GOT3 (cell line): ENCODE measurements at regions not wholly inside any gene's neighbourhood (a gene's known extent, or its start where the extent isn't known, plus 50 kb on each side); places are given as distances from the start of the nearest gene placed in this dataset.

ENCODE experiments used
- DNase-seq: peaks from one replicate; lab custom pipeline; 2025; ENCODE audit warnings: mixed read lengths; lab: John Stamatoyannopoulos, UW

DNA sequence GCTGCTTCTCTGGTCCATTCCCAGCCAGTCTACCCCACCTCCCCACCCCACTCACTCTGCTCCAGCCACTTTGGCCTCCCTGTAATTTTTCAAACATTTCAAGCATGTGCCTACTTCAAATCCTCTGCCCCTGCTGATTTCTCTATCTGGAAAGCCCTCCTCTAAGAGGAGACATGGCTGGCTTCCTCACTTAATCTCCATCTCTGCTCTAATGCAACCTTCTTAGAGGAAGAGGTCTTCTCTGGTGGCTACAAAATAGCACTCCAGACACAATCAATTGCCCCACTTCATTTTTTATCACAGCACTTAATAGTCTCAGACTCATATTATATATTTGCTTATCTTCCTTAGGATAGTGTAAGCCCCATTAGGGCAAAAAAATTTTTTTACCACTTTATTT, 161.1 kb upstream of the SLC39A10 start:
- DNase-seq = no peak

DNA sequence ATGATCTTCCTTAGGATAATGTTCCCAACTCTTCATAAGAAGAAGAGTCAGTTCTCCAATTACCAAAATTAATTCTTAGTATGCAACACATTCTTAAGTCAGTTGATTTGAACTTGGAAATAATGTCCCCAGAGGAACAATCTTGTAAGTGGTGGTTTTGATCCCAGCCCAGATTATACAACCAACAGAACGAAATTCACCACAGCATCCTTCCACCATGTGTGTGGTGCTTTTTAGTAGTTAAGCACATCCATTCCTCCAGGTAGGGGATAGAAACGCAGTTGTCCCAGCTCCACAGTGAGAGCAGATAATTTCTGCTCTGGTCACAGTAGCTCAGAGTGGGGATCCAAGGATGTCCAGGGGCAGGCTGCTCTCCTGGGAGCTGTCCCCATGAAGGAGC, 161.7 kb upstream of the SLC39A10 start:
- no peak for DNase-seq

- no peak for DNase-seq
These were observed 162.6 kb upstream of the SLC39A10 start for GRCh38 chr2:195494451-195494850.

DNA sequence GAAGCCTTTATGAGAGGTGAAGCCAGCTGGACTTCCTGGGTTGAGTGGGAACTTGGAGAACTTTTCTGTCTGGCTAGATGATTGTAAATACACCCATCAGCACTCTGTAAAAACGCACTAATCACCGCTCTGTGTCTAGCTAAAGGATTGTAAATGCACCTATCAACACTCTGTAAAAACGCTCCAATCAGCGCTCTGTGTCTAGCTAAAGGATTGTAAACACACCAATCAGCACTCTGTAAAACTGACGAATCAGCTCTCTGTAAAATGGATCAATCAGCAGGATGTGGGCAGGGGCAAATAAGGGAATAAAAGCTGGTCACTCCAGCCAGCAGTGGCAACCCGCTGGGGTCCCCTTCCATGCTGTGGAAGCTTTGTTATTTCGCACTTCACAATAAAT, 163.6 kb upstream of the SLC39A10 start:
- DNase-seq = no peak

- no peak for DNase-seq
These were observed 166.7 kb upstream of the SLC39A10 start for GRCh38 chr2:195490319-195490718.

DNA sequence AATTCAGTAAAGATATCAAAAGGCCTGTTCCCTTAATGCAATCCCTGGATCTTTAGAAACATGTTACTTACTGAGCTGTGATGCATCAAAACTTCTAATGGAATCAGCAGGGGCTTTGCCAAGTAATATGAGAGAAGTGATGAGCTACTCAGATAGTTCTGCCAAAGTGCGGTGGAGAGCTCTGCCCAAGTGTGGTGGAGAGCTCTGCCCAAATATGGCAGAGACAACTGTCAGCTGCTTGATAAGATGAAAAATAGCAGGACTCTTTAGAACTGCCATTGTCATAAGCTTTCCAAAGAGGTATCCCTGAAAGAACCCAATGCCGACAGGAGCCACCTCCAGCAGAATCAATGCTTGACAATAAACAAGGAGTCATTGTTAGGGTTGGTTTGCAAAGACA, 167.9 kb upstream of the SLC39A10 start:
- DNase-seq = no peak

GRCh38 chr2:195488567-195488966, 168.5 kb upstream of the SLC39A10 start:
- DNase-seq = no peak

GRCh38 chr2:195486987-195487644, 169.9 kb upstream of the SLC39A10 start:
- no peak for DNase-seq

GRCh38 chr2:195486520-195486919, 170.5 kb upstream of the SLC39A10 start:
- no peak for DNase-seq

- no peak for DNase-seq
These were observed 175.0 kb upstream of the SLC39A10 start for GRCh38 chr2:195482010-195482409.

- no peak for DNase-seq
These were observed 176.9 kb upstream of the SLC39A10 start for GRCh38 chr2:195480121-195480520.

GRCh38 chr2:195479407-195479806, 177.6 kb upstream of the SLC39A10 start:
- DNase-seq = no peak

DNA sequence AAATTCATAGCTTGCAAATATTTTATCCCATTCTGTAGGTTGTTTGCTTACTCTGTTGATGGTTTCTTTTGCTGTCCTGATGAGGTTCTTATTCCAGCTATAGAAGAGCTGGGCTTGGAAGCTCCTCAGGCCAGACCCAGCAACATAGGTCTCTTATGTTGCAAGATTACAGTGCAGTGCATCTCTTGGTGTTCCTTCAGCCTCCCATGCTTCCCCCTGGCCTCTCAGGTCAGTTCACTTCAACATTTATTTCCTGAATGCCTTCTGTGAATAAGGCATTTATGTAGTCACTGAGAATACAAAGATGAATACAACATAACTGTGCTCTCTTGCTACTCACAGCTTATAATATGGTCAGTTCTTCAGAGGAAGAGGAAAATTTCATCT, 179.0 kb upstream of the SLC39A10 start:
- DNase-seq = no peak

GRCh38 chr2:195477248-195477995, 179.6 kb upstream of the SLC39A10 start:
- no peak for DNase-seq

- no peak for DNase-seq
These were observed 181.7 kb upstream of the SLC39A10 start for GRCh38 chr2:195475336-195475735.

- no peak for DNase-seq
These were observed 183.2 kb upstream of the SLC39A10 start for GRCh38 chr2:195473862-195474261.

DNA sequence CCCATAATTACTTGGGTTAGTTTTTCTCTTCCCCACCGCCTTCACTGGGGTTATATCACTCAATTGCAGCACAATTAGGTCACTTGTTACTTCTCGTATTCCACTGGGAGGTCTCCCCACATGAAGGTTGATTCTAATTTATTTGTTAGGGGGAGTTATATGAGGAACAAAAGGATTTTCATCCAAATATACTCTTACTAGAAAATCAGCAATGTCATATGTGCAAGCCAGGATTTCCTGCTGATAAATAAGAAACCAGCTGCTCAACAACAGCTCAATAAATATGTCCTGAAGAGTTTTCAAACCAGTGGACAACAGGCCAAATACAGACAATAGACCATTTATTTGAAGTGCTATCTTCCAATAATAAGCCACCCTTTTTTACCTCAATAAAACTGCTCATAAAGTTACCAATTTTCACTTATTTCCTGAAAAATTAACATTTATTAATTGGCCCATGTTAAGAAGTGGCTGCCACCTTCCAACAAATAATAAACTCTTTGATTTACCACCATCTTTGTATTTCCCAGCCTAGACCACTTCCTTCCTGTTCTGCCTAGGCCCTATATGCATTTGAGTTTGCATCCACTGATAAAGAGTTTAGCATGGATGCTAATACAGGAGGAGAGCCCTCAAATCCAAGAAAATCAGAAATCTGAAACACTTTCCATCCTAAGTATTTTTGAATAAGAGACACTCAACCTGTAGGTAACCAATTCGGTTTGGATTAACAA, 184.4 kb upstream of the SLC39A10 start:
- no peak for DNase-seq

GRCh38 chr2:195471807-195472206, 185.2 kb upstream of the SLC39A10 start:
- no peak for DNase-seq

DNA sequence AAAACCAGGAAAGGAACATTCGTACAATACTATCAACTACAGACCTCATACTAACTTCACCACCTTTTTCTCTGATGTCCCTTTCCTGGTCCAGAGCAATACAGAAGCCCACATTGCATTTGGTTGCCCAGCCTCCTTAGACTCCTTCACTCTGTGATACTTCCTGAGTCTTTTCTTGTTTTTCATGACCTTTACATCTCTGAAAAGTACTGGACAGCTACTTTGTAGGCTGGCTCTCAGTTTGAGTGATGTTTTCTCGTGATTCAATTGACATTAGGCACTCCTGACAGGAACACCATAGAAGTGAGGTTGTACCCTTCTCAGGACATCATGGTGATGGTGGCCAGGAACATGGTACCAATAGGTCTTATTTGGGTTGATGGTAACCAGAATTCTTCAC, 185.9 kb upstream of the SLC39A10 start:
- DNase-seq = no peak

DNA sequence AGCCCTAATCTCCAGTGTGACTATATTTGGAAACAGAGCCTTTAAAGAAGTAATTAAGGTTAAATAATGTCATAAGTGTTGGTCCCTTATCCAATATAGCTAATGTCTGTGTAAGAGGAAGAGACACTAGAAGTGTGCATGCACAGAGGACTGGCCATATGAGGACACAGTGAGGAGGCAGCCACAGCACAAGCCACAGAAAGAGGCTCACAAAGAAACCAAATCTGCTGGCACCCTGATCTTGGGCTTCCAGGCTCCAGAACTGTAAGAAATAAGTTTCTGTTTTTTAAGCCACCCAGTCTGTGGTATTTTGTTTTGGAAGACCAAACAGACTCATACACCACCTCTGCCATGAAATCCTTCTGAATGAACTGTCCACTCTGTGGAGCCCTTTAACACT, 186.4 kb upstream of the SLC39A10 start:
- DNase-seq = no peak

DNA sequence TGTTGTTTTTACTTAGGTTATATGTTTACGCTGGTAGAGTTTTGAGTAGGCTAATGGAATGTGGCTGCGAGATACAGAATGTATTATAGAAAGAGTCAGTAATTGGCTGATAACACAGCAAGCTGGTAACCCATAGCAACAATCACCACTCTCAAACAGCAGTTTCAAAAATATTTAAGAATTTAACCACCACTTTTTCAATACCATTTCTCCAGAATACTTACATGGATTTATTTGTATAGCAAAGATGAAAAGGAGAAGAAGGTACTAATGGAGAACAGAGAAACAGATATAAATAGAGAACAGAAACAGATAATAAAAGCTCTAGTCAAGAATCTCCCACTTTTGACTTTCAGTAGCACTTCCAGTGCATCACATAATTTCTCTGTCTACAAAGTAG, 188.3 kb upstream of the SLC39A10 start:
- no peak for DNase-seq

DNA sequence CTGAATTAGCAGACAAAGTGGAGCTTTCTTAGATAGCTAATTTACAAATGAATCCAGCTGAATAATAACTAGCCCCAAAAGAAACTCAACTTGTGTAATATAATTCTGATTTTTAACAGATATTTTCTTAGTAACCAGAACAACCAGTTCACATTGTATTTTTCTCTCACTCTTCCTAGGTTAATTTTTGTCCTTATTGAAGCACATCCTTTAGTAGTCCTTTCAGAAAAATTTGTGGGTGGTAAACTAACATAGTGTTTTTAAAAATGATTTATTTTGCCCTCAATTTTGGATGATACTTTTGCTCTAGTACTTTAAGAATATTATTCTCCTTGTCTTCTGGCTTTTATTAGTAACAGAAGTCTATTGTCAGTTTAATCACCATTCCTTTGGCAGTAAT, 190.6 kb upstream of the SLC39A10 start:
- no peak for DNase-seq

GRCh38 chr2:195461010-195461409, 196.0 kb upstream of the SLC39A10 start:
- no peak for DNase-seq
